T-helper 2 cell treated with Interferon-gamma antibody and Interleukin-4, amounts not matched to agents 5 μg/mL and 100 μg/mL, for 36 hours (primary cell): ENCODE measurements at regions not wholly inside any gene's neighbourhood (a gene's known extent, or its start where the extent isn't known, plus 50 kb on each side); places are given as distances from the start of the nearest gene placed in this dataset.
"Not testable (repeated sequence)": the region's sequence is repeated elsewhere in the genome, so short reads cannot be mapped to it uniquely, and the experiment has no call there.

Experiments
- DNase-seq: peaks from one replicate; pipeline ENCODE4 v3.0.0; 2021; ENCODE audit warnings: low spot score
- H3K27ac Mint-ChIP-seq: one replicate; pipeline ENCODE4 v1.8.0; 2021; ENCODE audit warnings: mild to moderate bottlenecking, mixed read lengths
- H3K27me3 Mint-ChIP-seq: one replicate; pipeline ENCODE4 v1.8.0; 2021; ENCODE audit warnings: low read depth, mixed read lengths
- H3K36me3 Mint-ChIP-seq: one replicate; pipeline ENCODE4 v1.8.0; 2021; ENCODE audit warnings: low read depth, mixed read lengths
- H3K4me1 Mint-ChIP-seq: one replicate; pipeline ENCODE4 v1.8.0; 2021; ENCODE audit warnings: low read depth, mixed read lengths
- H3K4me3 Mint-ChIP-seq: one replicate; pipeline ENCODE4 v1.8.0; 2022; ENCODE audit warnings: mild to moderate bottlenecking, moderate library complexity, mixed read lengths
- H3K9me3 Mint-ChIP-seq: one replicate; pipeline ENCODE4 v1.8.0; 2021; ENCODE audit warnings: mixed read lengths

DNA sequence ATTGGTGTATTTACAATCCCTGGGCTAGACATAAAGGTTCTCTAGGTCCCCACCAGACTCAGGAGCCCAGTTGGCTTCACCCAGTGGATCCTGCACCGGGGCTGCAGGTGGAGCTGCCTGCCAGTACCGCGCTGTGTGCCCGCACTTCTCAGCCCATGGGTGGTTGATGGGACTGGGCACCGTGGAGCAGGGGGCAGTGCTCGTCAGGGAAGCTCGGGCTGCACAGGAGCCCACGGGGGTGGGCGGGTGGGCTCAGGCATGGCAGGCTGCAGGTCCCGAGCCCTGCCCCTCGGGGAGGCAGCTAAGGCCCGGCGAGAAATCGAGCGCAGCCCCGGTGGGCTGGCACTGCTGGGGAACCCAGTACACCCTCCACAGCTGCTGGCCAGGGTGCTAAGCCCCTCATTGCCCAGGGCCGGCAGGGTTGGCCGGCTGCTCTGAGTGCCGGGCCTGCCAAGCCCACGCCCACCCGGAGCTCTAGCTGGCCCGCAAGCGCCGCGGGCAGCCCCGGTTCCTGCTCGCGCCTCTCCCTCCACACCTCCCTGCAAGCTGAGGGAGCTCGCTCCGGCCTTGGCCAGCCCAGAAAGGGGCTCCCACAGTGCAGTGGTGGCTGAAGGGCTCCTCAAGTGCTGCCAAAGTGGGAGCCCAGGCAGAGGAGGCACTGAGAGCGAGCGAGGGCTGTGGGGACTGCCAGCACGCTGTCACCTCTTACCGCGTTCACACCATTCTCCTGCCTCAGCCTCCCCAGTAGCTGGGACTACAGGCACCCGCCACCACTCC, 353.5 kb upstream of the HS6ST1 start:
- not testable (repeated sequence) for DNase-seq, H3K27ac Mint-ChIP-seq, H3K36me3 Mint-ChIP-seq, H3K9me3 Mint-ChIP-seq, H3K4me1 Mint-ChIP-seq, H3K4me3 Mint-ChIP-seq
- peaks cover 23% of the 10 kb centered on the region for H3K27me3 Mint-ChIP-seq

DNA sequence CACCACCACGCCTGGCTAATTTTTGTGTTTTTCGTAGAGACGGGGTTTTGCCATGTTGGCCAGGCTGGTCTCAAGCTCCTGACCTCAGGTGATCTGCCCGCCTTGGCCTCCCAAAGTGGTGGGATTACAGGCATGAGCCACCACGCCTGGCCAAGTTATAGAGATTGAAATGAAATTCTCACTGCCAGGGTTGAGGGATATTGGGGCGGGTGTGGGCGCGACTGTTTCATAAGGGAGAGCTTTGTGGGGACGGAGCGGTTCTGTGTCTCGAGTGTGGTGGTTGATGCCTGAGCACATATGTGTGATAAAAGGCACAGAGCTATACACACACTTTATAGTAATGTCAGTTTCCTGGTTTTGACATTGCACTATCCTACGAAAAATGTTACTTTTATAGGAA, 361.0 kb upstream of the HS6ST1 start:
- H3K9me3 Mint-ChIP-seq, H3K4me1 Mint-ChIP-seq, DNase-seq, H3K36me3 Mint-ChIP-seq, H3K4me3 Mint-ChIP-seq, H3K27ac Mint-ChIP-seq: not testable (repeated sequence)
- peaks cover 23% of the 10 kb centered on the region for H3K27me3 Mint-ChIP-seq

DNA sequence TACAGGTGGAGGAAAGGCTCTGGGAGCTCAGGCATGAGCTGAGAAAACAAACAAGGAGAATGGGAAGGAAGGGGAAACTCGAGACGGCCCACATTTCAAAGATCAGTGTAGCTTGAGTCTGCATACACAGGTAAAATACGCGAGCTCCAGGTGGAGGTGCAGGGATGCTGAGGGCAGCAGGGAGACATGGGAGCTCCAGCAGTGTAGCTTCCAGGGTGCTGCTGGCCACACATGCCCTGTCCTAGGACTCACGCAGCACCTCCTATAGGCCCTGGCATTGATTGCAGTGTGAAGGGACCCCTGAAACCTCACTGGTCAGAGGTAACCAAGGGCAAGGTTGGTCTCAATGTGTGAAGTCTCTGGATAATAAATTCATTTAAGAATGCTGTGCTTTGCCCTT, 362.8 kb upstream of the HS6ST1 start:
- Mint-ChIP-seq H3K27ac (no peak overlapping the region), H3K36me3 (no peaks in the 10 kb centered on the region), H3K4me3 (no peak overlapping the region), H3K27me3 (peaks cover 22% of the 10 kb centered on the region), H3K4me1 (peaks cover 16% of the 10 kb centered on the region), H3K9me3 (no peaks in the 10 kb centered on the region)
- no peak for DNase-seq

DNA sequence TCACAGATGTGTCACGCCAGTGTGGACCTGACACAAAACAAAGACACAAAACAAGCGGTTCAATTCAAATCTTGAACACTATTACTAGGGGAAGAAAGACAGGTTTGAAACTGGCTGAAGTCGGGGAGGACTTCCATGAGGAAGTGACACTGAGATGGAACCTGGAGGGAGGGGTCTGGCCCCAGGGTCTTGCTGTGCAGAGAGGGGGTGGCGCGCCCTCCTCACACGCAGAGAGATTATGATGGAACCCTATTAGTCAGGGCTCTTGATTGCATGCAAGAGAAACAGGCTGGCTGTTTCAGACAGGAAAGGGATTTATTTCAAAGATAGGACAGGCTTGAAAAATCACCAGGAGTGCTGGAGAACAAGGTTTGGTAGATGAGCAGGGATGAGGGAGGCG, 363.6 kb upstream of the HS6ST1 start:
- H3K27me3 Mint-ChIP-seq: peaks cover 18% of the 10 kb centered on the region
- no peaks in the 10 kb centered on the region for H3K9me3 Mint-ChIP-seq
- H3K4me1 Mint-ChIP-seq: peaks cover 19% of the 10 kb centered on the region
- no peak for DNase-seq
- no peak overlapping the region for H3K27ac Mint-ChIP-seq
- no peak overlapping the region for H3K4me3 Mint-ChIP-seq
- H3K36me3 Mint-ChIP-seq: no peaks in the 10 kb centered on the region

DNA sequence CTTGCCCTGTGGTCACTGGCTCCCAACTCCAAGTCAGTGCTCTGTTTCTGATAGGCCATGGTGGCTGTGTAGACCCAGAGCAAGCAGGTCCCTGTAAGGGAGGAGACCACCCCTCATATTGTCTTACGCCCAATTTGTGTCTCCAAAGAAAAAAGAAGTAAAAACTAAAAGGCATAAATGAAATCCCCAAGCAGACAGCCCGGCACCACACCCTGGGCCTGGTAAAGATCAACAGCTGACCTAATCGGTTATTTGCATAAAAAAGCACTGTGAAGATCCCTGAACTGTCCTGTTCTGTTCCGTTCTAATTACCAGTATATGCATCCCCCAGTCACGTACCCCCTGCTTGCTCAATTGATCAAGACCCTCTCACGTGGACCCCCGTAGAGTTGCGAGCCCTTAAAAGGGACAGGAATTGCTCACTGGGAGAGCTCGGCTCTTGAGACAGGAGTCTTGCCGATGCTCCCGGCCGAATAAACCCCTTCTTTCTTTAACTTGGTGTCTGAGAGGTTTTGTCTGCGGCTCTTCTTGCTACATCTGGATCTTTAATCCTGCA, 364.1 kb upstream of the HS6ST1 start:
- Mint-ChIP-seq H3K36me3 (no peaks in the 10 kb centered on the region), H3K27me3 (peaks cover 18% of the 10 kb centered on the region), H3K27ac (no peak overlapping the region), H3K4me3 (no peak overlapping the region), H3K4me1 (peaks cover 23% of the 10 kb centered on the region), H3K9me3 (no peaks in the 10 kb centered on the region)
- no peak for DNase-seq

DNA sequence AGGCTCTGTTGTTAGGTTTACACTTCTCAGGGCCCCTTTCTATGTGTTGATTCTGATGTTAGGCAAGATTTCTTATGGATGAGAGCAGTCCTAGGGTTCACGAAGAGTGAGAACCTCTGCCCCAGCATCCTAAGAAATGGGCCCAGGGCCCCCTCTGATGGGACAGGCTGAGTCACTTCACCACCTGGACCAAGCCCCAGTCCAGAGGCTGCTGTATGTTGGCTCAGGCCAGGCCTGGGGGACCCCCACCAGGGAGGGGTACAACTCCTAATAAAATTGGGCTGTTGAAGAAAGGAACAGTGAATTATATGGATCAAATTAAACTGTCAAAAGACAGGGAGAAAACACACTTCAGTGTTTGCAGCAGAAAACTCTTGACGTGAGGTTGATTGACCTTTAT, 365.9 kb upstream of the HS6ST1 start:
- Mint-ChIP-seq H3K27me3 (peaks cover 10% of the 10 kb centered on the region), H3K9me3 (no peaks in the 10 kb centered on the region), H3K36me3 (no peaks in the 10 kb centered on the region), H3K4me3 (no peak overlapping the region), H3K4me1 (peaks cover 23% of the 10 kb centered on the region), H3K27ac (no peak overlapping the region)
- DNase-seq: no peak

DNA sequence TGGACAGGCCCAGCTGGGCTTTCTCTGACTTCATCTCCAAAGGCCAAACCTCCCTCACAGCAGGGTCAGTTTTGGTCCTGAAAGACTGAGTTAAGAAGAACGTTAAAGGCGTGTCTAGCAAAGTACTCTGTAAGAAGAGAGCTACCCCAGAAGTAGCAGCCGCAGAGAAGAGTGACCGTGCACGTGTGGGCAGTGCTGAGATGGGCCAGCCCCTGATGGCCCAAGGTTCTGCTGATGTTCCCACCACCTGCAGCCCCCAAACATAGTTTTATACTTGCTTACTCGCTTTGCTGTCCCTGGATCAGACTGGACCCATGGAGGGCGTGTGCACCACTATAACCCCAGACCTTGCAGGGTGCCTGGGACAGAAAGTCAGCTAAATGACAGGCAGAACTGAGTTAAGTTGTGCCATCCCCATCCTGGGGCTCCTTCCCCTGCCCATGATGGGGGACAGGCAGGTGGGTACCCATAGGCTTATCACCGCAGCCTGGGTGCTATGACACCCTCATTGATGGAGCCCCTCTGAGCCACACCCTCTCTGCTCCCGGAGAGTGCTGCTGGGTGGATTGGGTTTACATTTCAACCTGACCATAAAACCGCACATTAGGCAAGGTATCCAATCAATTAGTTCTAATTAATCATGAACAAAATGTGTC, 367.3 kb upstream of the HS6ST1 start:
- H3K9me3 Mint-ChIP-seq: no peaks in the 10 kb centered on the region
- peaks cover 26% of the 10 kb centered on the region for H3K4me1 Mint-ChIP-seq
- no peaks in the 10 kb centered on the region for H3K36me3 Mint-ChIP-seq

DNA sequence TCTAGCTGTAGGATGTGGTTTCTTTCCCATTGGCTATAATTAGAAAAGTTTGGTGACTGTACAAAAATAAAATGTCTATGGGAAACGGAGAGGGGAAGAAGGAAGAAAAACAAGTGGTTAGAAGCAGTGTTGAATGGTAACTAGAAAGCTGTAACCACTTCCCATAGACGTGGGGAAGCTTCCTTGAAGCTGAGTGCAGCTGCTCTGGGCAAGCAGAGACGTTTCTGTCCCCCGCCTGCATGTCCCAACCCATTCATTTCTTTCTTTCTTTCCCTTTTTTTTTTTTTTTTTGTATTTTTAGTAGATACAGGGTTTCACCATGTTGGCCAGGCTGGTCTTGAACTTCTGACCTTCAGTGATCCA, 367.8 kb upstream of the HS6ST1 start:
- no peak for DNase-seq
- Mint-ChIP-seq H3K4me1 (peaks cover 26% of the 10 kb centered on the region), H3K4me3 (peak overlapping the region; percentile 61), H3K27me3 (peaks cover 6% of the 10 kb centered on the region), H3K36me3 (no peaks in the 10 kb centered on the region), H3K27ac (peak overlapping the region; percentile 50), H3K9me3 (no peaks in the 10 kb centered on the region)

More for the DNA sequence above, 367.3 kb upstream of the HS6ST1 start:
- Mint-ChIP-seq H3K27me3 (peaks cover 9% of the 10 kb centered on the region), H3K27ac (peak overlapping the region; percentile 50), H3K4me3 (peak overlapping the region; percentile 61)
- DNase-seq: no peak

DNA sequence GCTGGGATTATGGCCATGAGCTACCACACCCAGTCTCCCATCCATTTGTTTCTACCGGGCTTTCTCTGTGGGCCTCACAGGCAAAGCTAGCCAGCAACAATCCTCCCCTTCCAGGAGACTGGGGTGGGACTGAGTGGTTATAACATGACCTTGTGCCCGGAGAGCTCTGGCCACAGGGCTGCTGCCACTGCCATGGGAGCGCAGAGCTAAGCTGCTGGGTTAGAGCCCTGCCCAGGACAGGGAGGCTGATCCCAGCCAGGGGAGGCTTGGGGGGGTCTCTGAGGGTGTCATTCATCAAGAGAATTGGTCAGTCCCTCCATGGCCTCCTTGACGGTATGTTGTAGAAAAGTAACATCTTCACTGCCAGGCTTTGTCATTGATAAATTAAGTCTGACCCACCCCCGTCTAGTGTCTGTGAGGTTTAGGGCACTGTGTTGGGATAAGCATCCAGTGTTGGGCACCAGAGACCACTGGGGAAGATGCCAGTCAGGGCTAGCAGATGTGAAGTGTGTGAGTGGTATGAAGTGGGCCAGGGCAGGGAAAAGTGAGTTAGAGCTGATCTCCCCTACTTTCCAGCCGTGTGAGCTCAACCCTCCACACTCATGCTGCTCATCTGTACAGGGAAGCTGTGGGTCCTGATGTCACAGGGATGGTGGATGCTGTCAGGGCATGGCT, 368.4 kb upstream of the HS6ST1 start:
- Mint-ChIP-seq H3K9me3 (no peaks in the 10 kb centered on the region), H3K36me3 (no peaks in the 10 kb centered on the region), H3K27me3 (peaks cover 6% of the 10 kb centered on the region), H3K4me3 (no peak overlapping the region), H3K27ac (no peak overlapping the region), H3K4me1 (peaks cover 26% of the 10 kb centered on the region)
- DNase-seq: no peak

DNA sequence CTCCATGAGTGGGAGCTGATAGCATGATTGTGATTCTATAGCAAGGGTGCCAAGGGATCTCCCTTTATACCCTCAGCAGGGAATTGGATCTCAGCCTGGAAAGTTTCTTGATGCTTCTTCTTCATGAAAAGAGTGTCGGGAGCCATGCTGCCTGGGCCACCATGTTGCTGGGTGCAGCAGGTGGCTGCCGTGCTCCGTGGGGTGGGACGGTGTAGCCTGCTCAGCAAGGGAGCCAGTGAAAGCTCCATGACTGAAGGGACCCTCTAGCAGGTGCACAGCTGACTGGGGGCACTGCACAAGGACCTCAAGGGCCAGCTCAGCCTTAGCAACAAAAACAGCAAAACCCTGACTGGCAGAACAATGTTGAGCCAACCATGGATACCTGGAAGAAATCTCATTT, 368.9 kb upstream of the HS6ST1 start:
- H3K4me1 Mint-ChIP-seq: peaks cover 26% of the 10 kb centered on the region
- DNase-seq: no peak
- H3K9me3 Mint-ChIP-seq: no peaks in the 10 kb centered on the region
- H3K36me3 Mint-ChIP-seq: no peaks in the 10 kb centered on the region
- peaks cover 3% of the 10 kb centered on the region for H3K27me3 Mint-ChIP-seq
- H3K4me3 Mint-ChIP-seq: no peak overlapping the region
- no peak overlapping the region for H3K27ac Mint-ChIP-seq

DNA sequence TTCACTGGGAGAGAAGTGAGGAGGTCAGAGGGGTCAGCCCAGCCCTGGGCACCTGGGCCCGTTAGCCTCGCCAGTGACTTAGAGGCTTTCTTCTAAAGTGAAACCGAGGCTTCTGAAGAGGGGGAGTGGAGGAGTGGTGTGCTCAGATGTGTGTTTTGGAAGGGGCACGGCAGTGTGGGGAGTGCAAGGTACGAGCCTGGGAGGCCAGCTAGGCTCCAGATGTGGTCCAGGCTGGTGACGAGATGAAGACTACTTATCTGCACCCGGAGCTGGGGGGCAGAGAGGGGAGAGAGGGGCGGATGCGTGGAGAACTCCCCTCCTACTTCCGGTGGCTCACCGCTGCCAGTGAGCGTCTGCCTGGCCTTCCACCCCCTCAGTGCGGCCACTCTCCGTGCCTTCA, 371.3 kb upstream of the HS6ST1 start:
- no peaks in the 10 kb centered on the region for H3K36me3 Mint-ChIP-seq
- H3K27me3 Mint-ChIP-seq: peaks cover 3% of the 10 kb centered on the region
- H3K9me3 Mint-ChIP-seq: no peaks in the 10 kb centered on the region
- no peak overlapping the region for H3K27ac Mint-ChIP-seq
- no peak overlapping the region for H3K4me3 Mint-ChIP-seq
- H3K4me1 Mint-ChIP-seq: peaks cover 25% of the 10 kb centered on the region
- DNase-seq: no peak

DNA sequence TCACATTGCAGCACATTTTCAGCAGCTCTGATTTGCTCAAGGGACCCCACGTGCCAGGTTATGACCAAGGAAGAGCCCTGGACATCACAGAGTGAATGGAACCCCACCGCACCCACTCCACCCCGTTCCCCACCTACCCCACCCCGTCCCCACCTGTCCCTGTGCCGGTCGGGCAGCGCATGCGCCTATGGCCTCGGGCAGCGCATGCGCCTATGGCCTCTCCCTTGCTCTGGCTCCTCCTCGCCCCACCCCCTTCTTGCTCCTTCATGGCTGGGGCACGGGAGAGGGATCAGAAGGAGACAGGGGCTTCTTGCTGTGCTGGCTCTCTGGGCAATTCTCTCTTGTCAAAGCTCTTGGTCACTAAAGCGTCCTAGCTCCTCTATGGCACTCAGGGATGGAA, 371.8 kb upstream of the HS6ST1 start:
- Mint-ChIP-seq H3K9me3 (no peaks in the 10 kb centered on the region), H3K36me3 (no peaks in the 10 kb centered on the region), H3K27ac (no peak overlapping the region), H3K4me1 (peaks cover 20% of the 10 kb centered on the region), H3K27me3 (peaks cover 7% of the 10 kb centered on the region), H3K4me3 (no peak overlapping the region)
- no peak for DNase-seq

DNA sequence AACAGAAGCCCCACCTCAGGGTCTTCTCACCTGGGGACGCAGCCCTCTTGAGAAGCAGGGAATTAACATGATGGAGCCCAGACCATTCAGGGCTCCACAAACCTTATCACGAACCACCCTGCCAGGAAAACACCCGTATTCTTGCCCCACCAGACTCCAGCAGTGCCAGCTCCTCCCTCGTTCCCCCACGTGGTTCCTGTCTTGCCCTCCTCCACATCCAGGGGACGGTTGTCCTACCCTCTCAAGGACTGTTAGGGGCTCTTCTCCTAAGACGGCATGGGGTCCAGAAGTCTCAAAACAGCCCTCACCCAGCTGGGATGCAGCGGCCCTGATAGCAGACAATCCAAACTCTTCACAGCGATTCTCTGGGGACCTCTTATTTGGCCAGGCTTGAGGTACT, 372.2 kb upstream of the HS6ST1 start:
- Mint-ChIP-seq H3K4me1 (peaks cover 16% of the 10 kb centered on the region), H3K27me3 (peaks cover 11% of the 10 kb centered on the region), H3K36me3 (no peaks in the 10 kb centered on the region), H3K9me3 (no peaks in the 10 kb centered on the region), H3K27ac (no peak overlapping the region), H3K4me3 (no peak overlapping the region)
- no peak for DNase-seq

DNA sequence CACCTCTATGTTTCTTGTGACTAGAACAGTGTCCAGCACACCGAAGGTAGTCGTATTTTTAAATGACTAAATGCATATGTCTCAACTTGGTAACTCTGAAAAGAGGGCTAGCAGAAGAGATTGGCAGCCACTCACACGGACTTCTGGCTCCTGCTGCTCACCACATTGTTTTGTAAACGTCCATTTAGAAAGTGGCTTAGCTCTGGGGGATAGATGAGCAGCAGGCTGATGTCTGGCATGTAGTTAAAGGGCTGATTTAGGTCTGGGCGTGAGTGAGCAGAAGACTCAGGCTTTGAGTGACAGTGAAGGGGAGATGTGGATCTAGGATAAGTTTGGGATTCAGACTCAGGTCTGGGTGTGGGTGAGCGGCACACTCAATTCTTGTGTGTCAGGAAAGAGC, 372.9 kb upstream of the HS6ST1 start:
- peaks cover 10% of the 10 kb centered on the region for H3K4me1 Mint-ChIP-seq
- no peaks in the 10 kb centered on the region for H3K36me3 Mint-ChIP-seq
- H3K4me3 Mint-ChIP-seq: no peak overlapping the region
- peaks cover 17% of the 10 kb centered on the region for H3K27me3 Mint-ChIP-seq
- H3K9me3 Mint-ChIP-seq: no peaks in the 10 kb centered on the region
- no peak overlapping the region for H3K27ac Mint-ChIP-seq
- no peak for DNase-seq
